ENCODE measurements at regions not wholly inside any gene's neighbourhood (a gene's known extent, or its start where the extent isn't known, plus 50 kb on each side); places are given as distances from the start of the nearest gene placed in this dataset.
A peak's percentile ranks its signal among the peaks of the same experiment; 100 is the strongest.

- 78 to 90% methylated on average over 2 of the region's 2 CpGs for WGBS, 2 donors
- Histone ChIP-seq H3K27ac (no peak overlapping the region), H3K4me1 (no peaks in the 10 kb centered on the region), H3K4me3 (no peak overlapping the region), H3K9me3 (no peaks in the 10 kb centered on the region), H3K27me3 (no peaks in the 10 kb centered on the region), H3K36me3 (no peaks in the 10 kb centered on the region)
- intact Hi-C loops (cut with DNase I): no loop called here
- ATAC-seq (no peak), DNase-seq (no peak), FAIRE-seq (no peak)
- TF ChIP-seq CTCF (IDR thresholded peaks at IDR 0.05): no peak
Observed at GRCh38 chr20:24136659-24137246, 148.2 kb upstream of the GGTLC1 start.

- FAIRE-seq (no peak), ATAC-seq (no peak)
Observed at GRCh38 chr20:24135781-24136180, 147.2 kb upstream of the GGTLC1 start.

GRCh38 chr20:24134930-24135329 is 146.4 kb upstream of the GGTLC1 start:
- FAIRE-seq (no peak), DNase-seq (no peak), ATAC-seq (no peak)

More at GRCh38 chr20:24135781-24136180, 147.2 kb upstream of the GGTLC1 start:
- 77 to 78% methylated on average over 12 of the region's 12 CpGs for WGBS, 2 donors
- intact Hi-C loops (cut with DNase I): no loop called here
- no peak overlapping the region for H3K4me3 ChIP-seq
- no peaks in the 10 kb centered on the region for H3K27me3 ChIP-seq
- TF ChIP-seq CTCF (IDR thresholded peaks at IDR 0.05): no peak
- DNase-seq: no peak
- no peaks in the 10 kb centered on the region for H3K4me1 ChIP-seq
- H3K9me3 ChIP-seq: no peaks in the 10 kb centered on the region
- no peaks in the 10 kb centered on the region for H3K36me3 ChIP-seq
- no peak overlapping the region for H3K27ac ChIP-seq

GRCh38 chr20:24134284-24134683 is 145.7 kb upstream of the GGTLC1 start:
- Histone ChIP-seq H3K9me3 (no peaks in the 10 kb centered on the region), H3K36me3 (no peaks in the 10 kb centered on the region), H3K4me3 (no peak overlapping the region), H3K4me1 (no peaks in the 10 kb centered on the region), H3K27ac (peak overlapping the region in 2 of 4 donors; percentile 11 to 28), H3K27me3 (no peaks in the 10 kb centered on the region)
- FAIRE-seq (no peak), DNase-seq (peak in 2 of 6 donors; percentile 15 to 31), ATAC-seq (peak in 3 of 4 donors; percentile 65 to 72 (median 72))
- intact Hi-C loops (cut with DNase I): no loop called here
- WGBS, 2 donors: 29 to 32% methylated on average over 3 of the region's 3 CpGs
- no peak for TF ChIP-seq CTCF (IDR thresholded peaks at IDR 0.05)

More at GRCh38 chr20:24134930-24135329, 146.4 kb upstream of the GGTLC1 start:
- Histone ChIP-seq H3K27ac (no peak overlapping the region), H3K27me3 (no peaks in the 10 kb centered on the region), H3K9me3 (no peaks in the 10 kb centered on the region), H3K36me3 (no peaks in the 10 kb centered on the region), H3K4me1 (no peaks in the 10 kb centered on the region), H3K4me3 (no peak overlapping the region)
- intact Hi-C loops (cut with DNase I): no loop called here
- WGBS, 2 donors: 88 to 94% methylated on average over 22 of the region's 22 CpGs
- TF ChIP-seq CTCF (IDR thresholded peaks at IDR 0.05): no peak

GRCh38 chr20:24132246-24132645 is 143.7 kb upstream of the GGTLC1 start:
- FAIRE-seq (no peak), ATAC-seq (peak in 3 of 4 donors; percentile 34 to 73 (median 63)), DNase-seq (no peak)
- Histone ChIP-seq H3K27me3 (no peaks in the 10 kb centered on the region), H3K27ac (peak overlapping the region in 1 of 4 donors; percentile 41), H3K9me3 (no peaks in the 10 kb centered on the region), H3K4me1 (no peaks in the 10 kb centered on the region), H3K36me3 (no peaks in the 10 kb centered on the region), H3K4me3 (no peak overlapping the region)
- intact Hi-C loops (cut with DNase I): no loop called here
- TF ChIP-seq CTCF (IDR thresholded peaks at IDR 0.05): no peak
